GM18505 (cell line): ENCODE measurements at regions not wholly inside any gene's neighbourhood (a gene's known extent, or its start where the extent isn't known, plus 50 kb on each side); places are given as distances from the start of the nearest gene placed in this dataset.
"Not testable (repeated sequence)": the region's sequence is repeated elsewhere in the genome, so short reads cannot be mapped to it uniquely, and the experiment has no call there.

Experiments
- ATAC-seq: cut with Tn5 transposase; IDR thresholded peaks from one replicate; pipeline ENCODE4 v1.9.1; 2021; ENCODE audit not compliant: unreplicated experiment
- POLR2A ChIP-seq: IDR thresholded peaks from 4 replicates; pipeline ENCODE4 v1.6.1; 2011; ENCODE audit warnings: borderline replicate concordance; ENCODE audit not compliant: insufficient read depth, insufficient read length; ENCODE audit errors: extremely low read depth

DNA sequence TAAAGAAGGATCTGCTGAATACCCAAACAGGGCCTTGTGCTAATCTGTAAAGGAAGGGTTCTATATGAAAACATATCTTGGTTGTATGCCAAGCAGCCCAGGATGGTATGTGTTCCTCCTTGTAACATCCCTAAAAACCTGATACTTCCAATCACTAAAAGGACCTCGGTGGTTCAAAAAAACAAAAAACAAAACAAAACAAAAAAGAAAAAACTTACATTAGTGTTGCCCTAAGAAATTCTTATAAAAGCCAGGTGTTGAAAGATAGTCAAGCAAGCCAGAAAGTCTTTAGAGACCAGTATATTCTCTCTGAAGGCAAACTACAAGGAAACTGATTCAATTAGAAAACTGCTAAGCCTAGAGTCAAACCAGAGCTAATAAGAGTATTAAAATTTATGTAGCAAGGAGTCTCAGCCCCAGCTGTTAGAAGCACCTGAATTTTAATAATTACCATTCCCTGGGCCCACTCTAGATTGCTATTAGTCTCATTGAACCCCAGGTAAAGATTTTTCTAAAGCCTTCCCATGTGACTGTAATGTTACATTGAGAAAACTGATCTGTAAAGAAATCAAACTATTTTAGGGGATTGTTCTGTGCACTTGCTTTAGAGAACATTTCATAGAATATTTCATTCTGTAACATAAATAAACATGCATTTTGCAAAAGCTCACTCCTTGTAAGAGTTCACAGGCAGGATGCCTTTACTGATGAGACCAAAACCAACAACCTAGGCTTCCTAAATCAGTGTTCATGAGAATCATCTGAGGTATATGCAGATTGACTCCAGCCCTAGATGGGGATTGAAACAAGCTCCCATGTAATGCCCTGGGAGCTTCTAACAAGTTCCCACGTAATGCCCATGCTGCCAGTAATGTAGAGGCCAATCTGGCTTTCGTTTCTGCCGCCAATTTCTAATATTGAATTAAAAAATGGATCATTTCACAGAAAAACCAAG is 95.2 kb upstream of the BTN3A2 start:
- no peak for TF ChIP-seq POLR2A
- no peak for ATAC-seq

DNA sequence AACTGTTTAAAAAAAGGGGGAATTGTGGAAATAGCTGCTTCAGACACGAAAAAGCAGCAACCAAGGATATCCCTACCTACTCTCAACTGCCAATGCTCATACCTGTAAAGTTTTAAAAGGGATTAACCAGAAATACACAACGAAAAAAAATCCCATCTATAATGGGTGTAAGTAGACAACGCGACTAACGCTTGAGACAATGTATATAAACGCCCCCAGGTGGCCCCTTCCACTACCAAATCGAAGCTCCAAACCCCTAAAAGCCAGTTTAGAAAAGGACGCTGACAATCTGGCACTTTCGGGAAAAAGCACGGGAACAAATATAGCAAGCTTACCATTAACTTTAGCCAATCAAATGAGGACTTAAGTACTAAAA is 94.5 kb upstream of the BTN3A2 start:
- ATAC-seq: no peak
- peak; percentile 66 for TF ChIP-seq POLR2A

DNA sequence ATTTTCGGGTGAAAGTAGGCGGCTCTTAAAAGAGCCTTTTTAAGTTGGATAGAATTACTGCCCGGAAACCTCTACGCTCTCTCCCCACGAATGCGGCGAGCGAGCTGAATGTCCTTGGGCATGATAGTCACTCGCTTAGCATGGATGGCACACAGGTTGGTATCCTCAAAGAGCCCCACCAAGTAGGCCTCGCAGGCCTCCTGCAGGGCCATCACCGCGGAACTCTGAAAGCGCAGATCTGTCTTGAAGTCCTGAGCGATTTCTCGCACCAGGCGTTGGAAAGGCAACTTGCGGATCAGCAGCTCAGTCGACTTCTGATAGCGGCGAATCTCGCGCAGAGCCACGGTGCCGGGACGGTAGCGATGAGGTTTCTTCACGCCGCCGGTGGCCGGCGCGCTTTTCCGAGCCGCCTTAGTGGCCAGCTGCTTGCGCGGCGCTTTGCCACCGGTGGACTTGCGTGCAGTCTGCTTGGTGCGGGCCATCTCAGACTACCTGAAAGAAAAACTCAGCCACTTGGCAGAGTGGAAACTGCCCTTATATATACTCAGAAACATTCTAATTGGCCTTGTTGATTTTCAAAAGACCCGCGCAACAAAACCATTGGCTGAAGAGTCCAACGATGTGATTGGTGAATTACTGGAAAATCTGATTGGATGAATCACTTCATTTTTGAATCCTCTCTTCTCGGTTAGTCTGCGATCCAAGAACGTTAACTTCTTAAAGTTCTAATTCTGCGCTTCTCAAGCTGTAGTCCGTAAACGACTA is 93.9 kb upstream of the BTN3A2 start:
- no peak for ATAC-seq
- TF ChIP-seq POLR2A: peak; percentile 99

DNA sequence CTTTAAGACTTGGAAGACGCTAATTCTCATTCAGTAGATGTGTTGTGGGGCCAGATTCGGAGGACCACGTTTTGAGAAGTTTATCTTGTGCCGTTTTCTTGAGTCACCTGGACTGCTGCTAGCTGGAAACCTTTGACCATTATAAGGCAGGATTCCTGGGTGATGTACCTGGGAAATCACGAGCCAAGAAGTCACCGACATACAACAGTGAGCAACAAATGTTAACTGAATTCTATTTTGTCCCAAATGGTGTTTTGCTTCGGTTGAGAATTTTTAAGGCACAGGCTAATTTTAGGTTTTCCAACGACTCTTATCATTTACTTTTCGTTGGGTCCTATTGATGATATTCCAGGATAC is 93.4 kb upstream of the BTN3A2 start:
- no peak for ATAC-seq
- TF ChIP-seq POLR2A: no peak

DNA sequence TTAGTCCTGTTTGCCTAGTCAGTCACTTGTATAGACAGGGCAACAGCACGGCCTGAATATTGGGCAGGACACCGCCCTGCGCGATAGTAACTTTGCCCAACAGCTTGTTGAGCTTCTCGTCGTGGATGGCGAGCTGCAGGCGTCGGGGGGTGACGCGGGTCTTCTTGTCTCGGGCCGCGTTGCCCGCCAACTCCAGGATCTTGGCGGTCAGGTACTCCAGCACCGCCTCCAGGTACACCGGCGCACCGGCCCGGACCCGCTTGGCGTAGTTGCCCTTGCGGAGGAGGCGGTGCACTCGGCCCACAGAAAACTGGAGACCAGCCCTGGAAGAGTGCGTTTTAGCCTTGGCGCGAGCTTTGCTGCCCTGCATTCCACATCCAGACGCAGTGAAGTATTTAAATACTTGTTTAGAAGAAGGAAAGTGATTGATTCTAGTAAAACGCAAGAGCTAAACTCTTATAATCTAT is 92.8 kb upstream of the BTN3A2 start:
- TF ChIP-seq POLR2A: no peak
- peak; percentile 25 for ATAC-seq

DNA sequence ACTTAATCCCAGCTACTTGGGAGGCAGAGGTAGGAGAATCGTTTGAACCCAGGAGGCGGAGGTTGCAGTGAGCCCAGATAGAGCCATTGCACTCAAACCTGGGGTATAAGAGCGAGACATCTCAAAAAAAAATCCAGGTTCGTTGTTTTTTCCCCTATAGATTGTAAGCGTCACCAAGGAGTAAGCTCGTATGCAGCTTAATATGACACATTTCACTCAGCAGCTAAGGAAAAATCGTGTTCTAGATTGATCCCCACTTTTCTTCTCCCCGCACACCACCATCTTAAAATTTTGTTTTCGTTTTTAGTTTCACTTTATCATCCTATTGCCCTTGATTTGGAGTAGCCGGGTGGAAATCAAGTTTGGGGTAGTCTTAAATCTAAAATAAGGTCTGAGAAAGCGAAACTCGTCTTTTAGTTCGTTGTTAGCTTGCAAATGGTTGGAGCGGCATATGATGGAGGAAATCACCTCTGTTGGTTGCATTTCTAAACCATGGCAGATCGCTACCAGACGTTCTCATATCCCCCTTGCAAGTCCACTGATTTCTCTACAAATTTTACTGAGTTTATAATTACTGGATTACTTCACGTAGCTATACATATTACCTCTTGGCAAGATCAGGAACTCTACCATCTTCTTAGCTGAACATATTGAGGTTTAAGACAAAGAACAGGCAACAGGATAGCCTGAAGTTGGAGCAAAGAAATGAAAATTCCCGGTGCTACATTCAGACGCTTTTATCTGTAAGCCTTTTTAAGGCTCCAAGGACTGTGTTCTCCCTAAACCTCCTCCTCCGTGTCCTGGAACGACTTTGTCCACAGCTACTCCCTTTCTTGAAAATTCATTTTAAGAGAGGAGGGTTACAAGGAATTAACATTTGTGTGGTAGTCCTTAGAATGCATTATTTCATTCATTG is 91.1 kb upstream of the BTN3A2 start:
- TF ChIP-seq POLR2A: peak; percentile 65
- ATAC-seq: no peak

DNA sequence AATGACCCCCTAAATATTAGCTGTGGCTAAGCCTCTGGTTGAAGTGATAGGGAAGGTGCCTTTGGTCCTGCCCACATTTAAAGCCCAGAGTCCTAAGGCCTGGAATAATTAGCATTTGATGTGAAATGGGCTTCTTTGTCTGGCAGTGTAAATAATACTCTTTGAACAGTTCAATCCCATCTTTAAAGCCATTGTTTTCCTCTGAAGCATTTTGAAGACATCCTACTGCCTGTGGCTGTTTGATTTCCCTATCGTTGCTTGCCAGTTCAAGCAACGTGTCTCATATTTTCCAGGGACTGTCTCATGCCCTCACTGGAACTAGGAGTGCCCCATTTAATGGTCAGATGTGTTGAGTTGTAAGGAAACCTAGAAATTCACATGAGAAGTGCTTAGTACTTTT is 89.3 kb upstream of the BTN3A2 start:
- no peak for TF ChIP-seq POLR2A
- ATAC-seq: no peak

DNA sequence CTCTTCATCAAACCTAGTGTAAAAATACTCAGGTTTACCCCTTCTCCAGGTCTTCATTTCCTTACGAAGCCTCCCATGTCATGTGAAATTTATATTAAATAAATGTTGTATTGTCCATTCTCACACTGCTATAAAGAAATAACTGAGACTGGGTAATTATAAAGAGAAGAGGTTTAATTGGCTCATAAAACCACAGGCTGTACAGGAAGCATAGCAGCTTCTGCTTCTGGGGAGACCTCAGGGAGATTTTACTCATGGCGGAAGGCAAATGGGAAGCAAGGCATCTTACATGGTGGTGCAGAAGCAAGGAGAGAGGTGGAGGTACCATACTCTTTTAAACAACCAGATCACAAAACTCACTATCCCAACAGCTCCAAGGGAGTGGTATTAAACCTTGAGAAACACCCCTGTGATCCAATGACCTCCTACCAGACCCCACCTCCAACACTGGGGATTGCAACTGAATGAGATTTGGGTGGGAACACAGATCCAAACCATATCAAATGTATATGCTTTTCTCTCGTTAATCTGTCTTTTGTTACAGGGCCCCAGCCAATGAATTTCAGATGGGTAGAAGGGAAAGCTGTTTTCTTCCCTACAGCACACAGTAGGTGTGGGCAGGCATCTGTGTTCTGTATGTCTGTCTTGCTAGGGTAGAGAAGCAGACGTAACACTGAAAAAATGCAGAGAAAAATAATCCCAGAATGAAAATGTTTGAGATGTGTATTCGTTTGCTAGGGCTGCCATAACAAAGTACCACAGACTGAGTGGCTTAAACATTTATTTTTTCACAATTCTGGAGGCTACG is 88.0 kb upstream of the BTN3A2 start:
- ATAC-seq: no peak

DNA sequence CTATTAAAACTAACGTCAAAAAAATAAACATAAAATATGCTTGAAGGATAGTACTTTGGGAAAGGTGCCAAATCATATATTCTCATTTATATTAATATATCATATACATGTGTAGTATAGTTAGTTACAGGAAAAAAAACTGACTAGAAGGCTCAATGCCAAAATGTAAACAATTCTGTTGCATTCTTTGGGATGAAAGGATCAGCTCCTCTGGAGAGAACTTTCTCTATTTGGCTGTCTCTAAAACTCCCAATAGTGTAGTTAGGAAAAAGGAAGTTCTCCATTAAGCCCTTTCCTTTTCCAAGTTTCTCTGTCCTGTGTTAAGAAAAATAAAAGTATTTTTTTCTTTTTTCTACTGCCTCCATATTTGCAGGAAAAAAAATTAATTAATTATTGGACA is 86.5 kb upstream of the BTN3A2 start:
- no peak for ATAC-seq
- no peak for TF ChIP-seq POLR2A

More for the DNA sequence above, 88.0 kb upstream of the BTN3A2 start:
- TF ChIP-seq POLR2A: no peak

DNA sequence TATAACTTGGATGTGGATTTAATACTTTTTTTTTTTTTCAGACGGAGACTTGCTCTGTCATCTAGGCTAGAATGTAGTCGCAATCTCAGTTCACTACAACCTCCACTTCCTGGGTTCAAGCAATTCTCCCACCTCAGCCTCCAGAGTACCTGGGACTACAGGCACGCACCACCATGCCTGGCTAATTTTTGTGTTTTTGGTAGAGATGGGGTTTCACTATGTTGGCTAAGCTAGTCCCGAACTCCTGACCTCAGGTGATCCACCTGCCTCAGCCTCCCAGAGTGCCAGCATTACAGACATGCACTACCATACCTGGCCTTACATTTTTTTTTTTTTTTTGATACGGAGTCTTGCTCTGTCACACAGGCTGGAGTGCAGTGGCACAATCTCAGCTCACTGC is 85.6 kb upstream of the BTN3A2 start:
- ATAC-seq: not testable (repeated sequence)

DNA sequence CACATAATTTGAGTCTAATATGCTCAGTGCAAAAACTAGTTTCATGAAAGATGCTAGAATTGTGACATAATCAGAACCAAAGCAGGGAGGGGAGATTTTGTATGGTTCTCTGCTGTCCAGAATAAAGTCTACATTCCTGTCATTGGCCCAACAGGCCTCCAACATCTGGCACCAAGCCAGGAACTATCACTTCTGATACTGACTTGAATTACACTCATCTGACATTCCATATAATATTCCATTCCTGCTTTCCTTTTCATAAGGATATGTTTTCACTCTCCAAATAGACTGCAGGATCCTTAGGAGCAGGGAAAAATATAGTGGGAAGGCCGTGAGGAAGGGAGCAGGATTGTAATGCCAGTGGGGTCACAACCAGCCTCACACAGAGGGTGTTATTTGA is 84.6 kb upstream of the BTN3A2 start:
- TF ChIP-seq POLR2A: no peak
- ATAC-seq: no peak

DNA sequence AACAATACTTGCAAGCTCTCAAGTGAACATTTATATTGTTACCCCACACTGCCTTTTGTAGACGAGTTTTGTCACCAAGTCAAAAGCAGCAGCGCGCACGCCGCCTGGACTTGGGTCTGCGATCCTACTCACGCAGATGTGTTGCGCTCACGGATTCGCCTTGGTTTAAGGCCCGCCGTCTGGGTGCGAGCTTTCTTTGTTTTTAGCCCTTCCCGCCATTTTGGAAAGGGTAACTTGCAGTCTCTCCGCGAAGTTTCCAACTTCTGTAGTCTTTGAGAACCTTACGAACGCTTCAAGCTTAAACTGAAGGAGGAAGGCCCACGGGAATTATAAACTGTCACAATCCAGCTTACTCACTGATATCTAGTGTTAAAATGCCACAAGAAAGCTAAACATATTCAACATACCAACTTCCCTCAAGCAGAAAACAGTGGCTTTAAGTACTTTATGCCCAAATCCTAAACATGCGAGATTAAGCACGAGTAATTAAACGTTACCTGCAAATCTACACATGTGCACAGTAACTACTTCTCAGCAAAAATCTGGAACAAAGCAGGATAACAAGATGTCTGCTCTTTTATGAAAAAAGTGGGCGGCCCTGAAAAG is 80.4 kb upstream of the BTN3A2 start:
- no peak for TF ChIP-seq POLR2A
- ATAC-seq: no peak
